Sigmoid colon (tissue), 4 donors: ENCODE measurements at regions not wholly inside any gene's neighbourhood (a gene's known extent, or its start where the extent isn't known, plus 50 kb on each side); places are given as distances from the start of the nearest gene placed in this dataset.

Experiments used
- POLR2A ChIP-seq, 2 donors: fragments of 450-650 bp; IDR thresholded peaks; one replicate each; pipeline ENCODE4 v1.6.1; 2016; ENCODE audit warnings: antibody characterized with exemption in 2 of 2, mild to moderate bottlenecking in 2 of 2, moderate library complexity in 2 of 2
- POLR2AphosphoS5 ChIP-seq, 4 donors: sonication (generic); formaldehyde crosslinking; IDR thresholded peaks; one replicate each; pipeline ENCODE4 v1.6.1; 2017; ENCODE audit warnings: antibody characterized with exemption in 4 of 4
- TF ChIP-seq, protein P1 (sequence below), 4 experiments: fragments of 450-650 bp in 3 of 4; fragments of 200-600 bp in 1 of 4; IDR thresholded peaks; one replicate each; pipeline ENCODE4 v1.5.1; 2016 to 2019; ENCODE audit warnings: antibody characterized with exemption in 4 of 4, mild to moderate bottlenecking in 3 of 4, moderate library complexity in 2 of 4

GRCh38 chr5:18010053-18010452 lies 375.8 kb downstream of the TAF11L14 start:
- TF ChIP-seq POLR2A (IDR thresholded peaks at IDR 0.05) (no peak), POLR2AphosphoS5 (IDR thresholded peaks at IDR 0.05) (no peak)
- TF ChIP-seq, protein P1, sequence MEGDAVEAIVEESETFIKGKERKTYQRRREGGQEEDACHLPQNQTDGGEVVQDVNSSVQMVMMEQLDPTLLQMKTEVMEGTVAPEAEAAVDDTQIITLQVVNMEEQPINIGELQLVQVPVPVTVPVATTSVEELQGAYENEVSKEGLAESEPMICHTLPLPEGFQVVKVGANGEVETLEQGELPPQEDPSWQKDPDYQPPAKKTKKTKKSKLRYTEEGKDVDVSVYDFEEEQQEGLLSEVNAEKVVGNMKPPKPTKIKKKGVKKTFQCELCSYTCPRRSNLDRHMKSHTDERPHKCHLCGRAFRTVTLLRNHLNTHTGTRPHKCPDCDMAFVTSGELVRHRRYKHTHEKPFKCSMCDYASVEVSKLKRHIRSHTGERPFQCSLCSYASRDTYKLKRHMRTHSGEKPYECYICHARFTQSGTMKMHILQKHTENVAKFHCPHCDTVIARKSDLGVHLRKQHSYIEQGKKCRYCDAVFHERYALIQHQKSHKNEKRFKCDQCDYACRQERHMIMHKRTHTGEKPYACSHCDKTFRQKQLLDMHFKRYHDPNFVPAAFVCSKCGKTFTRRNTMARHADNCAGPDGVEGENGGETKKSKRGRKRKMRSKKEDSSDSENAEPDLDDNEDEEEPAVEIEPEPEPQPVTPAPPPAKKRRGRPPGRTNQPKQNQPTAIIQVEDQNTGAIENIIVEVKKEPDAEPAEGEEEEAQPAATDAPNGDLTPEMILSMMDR (IDR thresholded peaks at IDR 0.05) = no peak
